Fibroblast of pulmonary artery (primary cell): ENCODE measurements at regions not wholly inside any gene's neighbourhood (a gene's known extent, or its start where the extent isn't known, plus 50 kb on each side); places are given as distances from the start of the nearest gene placed in this dataset.

Experiments used
- DNase-seq: peaks from one replicate; pipeline ENCODE4 v3.0.0-alpha.2; 2010; ENCODE audit warnings: low read depth
- H3K4me3 ChIP-seq: replicated peaks from 2 replicates; pipeline ENCODE4 v1.5.1; 2011; ENCODE audit warnings: low read depth, mild to moderate bottlenecking, control low read depth, low read length, moderate library complexity
- TF ChIP-seq, protein P1 (sequence below): IDR thresholded peaks from 2 replicates; pipeline ENCODE4 v1.5.1; 2011; ENCODE audit warnings: mild to moderate bottlenecking, control low read depth, low read length, inconsistent platforms; ENCODE audit errors: missing control alignments

DNA sequence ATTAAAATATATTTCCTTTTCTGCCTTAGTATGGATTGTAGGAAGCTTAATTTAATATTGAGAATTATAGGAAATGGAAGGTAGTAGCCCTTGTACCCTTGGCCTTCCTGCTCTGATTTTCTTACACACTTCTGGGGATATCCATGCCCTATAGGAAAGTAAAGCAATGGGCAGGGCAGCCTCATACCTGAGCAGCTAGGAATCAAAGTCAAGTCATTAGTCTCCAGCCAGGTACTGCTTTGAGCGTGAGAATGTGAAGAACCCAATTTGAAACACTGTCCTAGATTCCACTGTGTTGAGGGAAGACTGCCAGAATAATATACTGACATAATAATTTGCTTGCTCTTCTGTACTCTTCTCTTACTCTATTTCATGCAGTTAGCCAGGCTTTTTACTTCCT lies 51.0 kb upstream of the L3MBTL3 start:
- no peak overlapping the region for H3K4me3 ChIP-seq
- TF ChIP-seq, protein P1, sequence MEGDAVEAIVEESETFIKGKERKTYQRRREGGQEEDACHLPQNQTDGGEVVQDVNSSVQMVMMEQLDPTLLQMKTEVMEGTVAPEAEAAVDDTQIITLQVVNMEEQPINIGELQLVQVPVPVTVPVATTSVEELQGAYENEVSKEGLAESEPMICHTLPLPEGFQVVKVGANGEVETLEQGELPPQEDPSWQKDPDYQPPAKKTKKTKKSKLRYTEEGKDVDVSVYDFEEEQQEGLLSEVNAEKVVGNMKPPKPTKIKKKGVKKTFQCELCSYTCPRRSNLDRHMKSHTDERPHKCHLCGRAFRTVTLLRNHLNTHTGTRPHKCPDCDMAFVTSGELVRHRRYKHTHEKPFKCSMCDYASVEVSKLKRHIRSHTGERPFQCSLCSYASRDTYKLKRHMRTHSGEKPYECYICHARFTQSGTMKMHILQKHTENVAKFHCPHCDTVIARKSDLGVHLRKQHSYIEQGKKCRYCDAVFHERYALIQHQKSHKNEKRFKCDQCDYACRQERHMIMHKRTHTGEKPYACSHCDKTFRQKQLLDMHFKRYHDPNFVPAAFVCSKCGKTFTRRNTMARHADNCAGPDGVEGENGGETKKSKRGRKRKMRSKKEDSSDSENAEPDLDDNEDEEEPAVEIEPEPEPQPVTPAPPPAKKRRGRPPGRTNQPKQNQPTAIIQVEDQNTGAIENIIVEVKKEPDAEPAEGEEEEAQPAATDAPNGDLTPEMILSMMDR, result no peak
- DNase-seq, result no peak

DNA sequence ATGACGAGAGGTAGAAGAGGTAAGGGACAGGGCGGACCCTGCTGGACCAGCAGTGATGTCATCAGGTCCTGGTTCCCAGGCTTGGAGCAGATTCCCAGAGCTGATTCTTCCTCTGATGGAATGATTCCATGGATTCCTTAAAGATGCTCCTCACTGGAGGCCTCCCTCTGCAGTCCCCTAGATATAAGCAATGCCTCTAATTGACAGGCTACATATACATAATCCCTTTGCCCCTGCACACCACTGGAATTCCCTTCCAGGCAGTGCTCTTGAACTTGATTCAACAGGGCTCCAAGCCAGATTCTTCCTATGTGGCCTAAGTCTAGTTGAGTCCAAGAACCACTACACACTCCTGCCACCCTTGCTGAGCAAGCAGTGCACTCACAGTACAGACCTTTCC lies 52.3 kb upstream of the L3MBTL3 start:
- H3K4me3 ChIP-seq, result no peak overlapping the region
- TF ChIP-seq, protein P1, result no peak
- DNase-seq, result no peak

DNA sequence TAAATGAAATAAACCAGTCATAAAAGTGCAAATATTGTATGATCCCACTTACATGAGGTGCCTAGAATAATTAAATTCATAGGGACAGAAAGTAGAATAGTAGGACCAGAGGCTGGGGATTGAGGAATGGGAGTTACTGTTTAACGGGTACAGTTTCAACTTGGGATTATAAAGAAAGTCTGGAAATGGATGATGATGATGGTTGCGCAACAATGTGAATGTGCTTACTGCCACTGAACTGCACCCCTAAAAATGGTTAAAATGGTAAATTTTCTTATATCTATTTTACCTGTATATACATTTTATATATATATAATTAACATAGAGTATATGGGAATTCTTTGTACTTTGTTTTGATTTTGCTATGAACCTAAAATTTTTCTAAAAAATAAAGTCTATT lies 53.3 kb upstream of the L3MBTL3 start:
- TF ChIP-seq, protein P1, result no peak
- no peak for DNase-seq
- H3K4me3 ChIP-seq, result no peak overlapping the region

DNA sequence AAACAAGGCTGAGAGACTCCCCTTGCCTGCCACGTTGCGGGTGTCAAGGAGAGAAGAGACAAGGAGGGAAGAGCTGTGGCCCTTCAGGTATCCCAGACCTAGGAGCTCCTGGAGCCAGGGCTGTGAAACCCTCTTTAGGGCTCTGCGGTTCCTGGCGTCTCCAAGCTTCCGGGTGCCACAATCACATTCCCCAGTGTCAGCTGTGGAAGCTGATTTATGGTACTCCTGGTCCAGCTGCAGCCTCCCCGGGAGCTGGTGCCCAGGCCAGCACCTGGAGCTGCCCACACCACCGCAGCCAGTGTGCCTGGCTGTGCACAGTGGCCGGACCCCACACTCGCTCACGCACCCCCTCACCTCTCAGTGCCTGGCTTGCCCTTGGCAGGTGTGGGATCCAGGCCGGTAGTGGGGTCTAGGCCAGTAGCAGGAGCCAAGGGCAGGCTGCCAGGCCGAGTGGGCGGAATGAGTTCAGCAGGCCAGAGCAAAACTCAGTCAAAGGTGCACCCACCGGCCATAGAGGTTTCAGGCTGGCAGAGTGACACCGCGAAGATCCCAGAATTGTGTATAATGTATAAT lies 58.9 kb upstream of the L3MBTL3 start:
- no peak for DNase-seq
- TF ChIP-seq, protein P1, result no peak
- H3K4me3 ChIP-seq, result no peak overlapping the region

DNA sequence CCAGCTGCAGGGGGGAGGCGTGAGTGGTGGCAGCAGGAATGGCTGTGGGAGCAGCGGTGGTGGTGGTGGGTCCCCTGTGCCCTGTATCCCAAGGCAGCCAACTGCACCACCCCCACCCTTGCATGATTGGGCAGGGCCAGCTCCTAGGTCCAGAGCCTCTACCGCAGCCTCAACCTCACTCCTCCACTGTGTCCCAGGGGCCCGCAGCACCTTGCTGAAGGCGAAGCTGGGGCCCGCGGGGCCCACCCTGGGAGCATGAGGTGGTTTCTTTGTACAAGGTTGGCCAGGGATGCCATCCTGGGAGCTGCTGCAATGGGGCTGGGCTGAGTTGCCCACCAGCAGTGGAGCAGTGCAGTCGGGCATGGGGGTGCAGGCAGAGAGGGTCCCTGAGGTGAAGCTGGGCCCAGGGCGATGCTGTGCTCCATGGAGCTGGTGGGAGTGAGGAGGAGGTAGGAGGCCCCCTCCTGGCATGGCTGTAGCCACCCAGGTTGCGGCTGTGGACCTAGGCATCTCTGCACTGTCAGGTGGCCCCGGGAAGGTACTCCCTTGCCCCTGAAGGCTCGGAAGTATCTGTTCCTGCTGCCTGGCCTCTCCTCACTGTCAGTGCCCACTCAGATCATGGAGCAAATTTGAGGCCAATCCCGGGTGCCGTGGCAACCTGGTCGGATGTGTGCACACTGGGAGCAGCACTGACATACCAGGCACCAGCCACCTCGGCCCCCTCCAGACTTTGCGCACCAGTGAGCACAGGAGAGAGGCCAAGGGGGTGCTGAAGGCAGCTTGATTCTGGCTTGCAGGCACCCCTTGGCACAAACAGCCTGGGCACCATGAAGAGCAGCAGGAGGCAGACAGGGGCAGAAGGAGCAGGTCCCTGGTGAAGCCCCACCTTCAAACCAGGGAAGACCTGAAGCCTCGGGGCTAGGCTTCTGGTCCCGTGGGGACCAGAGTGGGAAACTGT lies 60.2 kb upstream of the L3MBTL3 start:
- no peak for DNase-seq
- TF ChIP-seq, protein P1, result no peak
- H3K4me3 ChIP-seq, result no peak overlapping the region

DNA sequence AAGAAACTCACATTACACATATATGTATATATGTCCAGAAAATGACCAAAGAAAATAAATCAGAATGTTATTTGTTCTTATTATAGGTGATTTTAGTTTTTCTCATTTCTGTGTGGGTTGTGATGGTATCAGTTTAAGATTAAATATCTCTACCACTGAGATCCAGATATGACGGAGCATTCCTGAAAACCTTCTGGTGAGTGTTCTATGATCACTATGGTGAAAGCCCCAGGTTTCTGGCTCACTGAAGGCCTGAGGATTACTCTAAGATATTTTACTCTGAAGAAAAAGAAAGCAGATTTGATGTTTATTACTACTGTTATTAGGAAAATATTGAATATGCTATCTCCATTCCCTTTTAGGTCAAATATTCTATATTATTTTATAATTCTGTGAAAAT lies 62.8 kb upstream of the L3MBTL3 start:
- no peak overlapping the region for H3K4me3 ChIP-seq
- no peak for DNase-seq
- TF ChIP-seq, protein P1, result no peak
